ENCODE measurements at regions not wholly inside any gene's neighbourhood (a gene's known extent, or its start where the extent isn't known, plus 50 kb on each side); places are given as distances from the start of the nearest gene placed in this dataset.

DNA sequence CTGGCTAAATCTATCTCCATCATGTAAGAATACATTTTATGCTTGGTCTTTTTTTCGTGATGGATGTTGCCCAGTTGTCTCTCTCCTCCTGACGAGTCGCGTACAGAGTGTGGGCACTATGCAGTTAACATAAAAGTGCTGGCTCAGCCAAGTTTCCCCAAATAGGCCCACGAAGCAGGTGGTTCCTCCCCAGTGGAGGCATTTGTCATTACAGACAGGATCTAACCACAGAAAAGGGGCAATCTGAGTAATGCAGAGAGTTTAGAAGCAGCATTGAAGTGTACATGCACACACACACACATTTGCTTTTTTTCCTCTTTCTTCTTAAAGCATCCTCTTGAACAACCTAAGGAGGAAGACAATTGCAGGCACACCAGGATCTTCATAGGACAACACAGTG, 188.7 kb upstream of the VCX start:
- H3K9me3 ChIP-seq (ENCODE audit: control insufficient read depth, insufficient read depth, low read length): peaks cover 15% of the 10 kb centered on the region

DNA sequence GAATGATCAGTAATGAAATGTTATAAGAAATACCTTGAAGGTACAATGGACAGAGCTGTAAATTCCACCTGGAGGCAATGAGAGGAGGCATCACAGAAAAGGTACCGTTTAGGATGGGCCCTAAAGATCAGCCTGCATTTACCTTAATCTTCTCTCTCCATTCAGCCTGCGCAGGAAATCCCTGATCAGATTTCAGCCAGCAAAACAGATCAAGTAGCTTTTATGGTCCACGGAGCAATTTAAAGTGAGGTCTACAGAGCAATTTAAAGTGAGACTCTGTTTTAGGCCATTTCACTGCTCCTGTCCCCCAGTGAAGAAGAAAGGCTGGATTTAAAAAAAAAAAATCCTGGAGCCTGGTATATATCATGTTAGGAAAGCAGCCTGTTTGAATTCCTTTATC, 195.1 kb upstream of the VCX start:
- no peaks in the 10 kb centered on the region for H3K36me3 ChIP-seq (ENCODE audit: control insufficient read depth, low read length)
- no peaks in the 10 kb centered on the region for H3K27me3 ChIP-seq (ENCODE audit: control insufficient read depth, low read length)
- no peaks in the 10 kb centered on the region for H3K4me1 ChIP-seq (ENCODE audit: control insufficient read depth, low read length)
- H3F3A ChIP-seq (ENCODE audit: control insufficient read depth, insufficient read depth): no peaks in the 10 kb centered on the region
- H3K79me2 ChIP-seq (ENCODE audit: control insufficient read depth, low read length): no peaks in the 10 kb centered on the region
- H3K27ac ChIP-seq (ENCODE audit: low read depth, low read length): no peak overlapping the region
- TF ChIP-seq EZH2phosphoT487 (IDR thresholded peaks at IDR 0.05; ENCODE audit: borderline replicate concordance, low read length): no peak
- no peak for TF ChIP-seq CTCF (IDR thresholded peaks at IDR 0.05; ENCODE audit: low read depth, low read length, poor library complexity, severe bottlenecking)
- H3K4me2 ChIP-seq (ENCODE audit: low read length): no peak overlapping the region
- no peaks in the 10 kb centered on the region for H3K9me3 ChIP-seq (ENCODE audit: control insufficient read depth, insufficient read depth, low read length)
- no peaks in the 10 kb centered on the region for H3K9me2 ChIP-seq (replicated peaks; ENCODE audit: control insufficient read depth, low read length)
- no peaks in the 10 kb centered on the region for H4K20me1 ChIP-seq (ENCODE audit: control insufficient read depth, insufficient read depth, low read depth, low read length)
- H3K4me3 ChIP-seq (ENCODE audit: low read length): no peak overlapping the region

More for the DNA sequence above, 188.7 kb upstream of the VCX start:
- no peaks in the 10 kb centered on the region for H3K27me3 ChIP-seq (ENCODE audit: control insufficient read depth, low read length)
- H3K36me3 ChIP-seq (ENCODE audit: control insufficient read depth, low read length): no peaks in the 10 kb centered on the region
- H3K4me3 ChIP-seq (ENCODE audit: low read length): no peak overlapping the region
- no peaks in the 10 kb centered on the region for H4K20me1 ChIP-seq (ENCODE audit: control insufficient read depth, insufficient read depth, low read depth, low read length)
- H3K9me2 ChIP-seq (replicated peaks; ENCODE audit: control insufficient read depth, low read length): no peaks in the 10 kb centered on the region
- H3K4me1 ChIP-seq (ENCODE audit: control insufficient read depth, low read length): peaks cover 8% of the 10 kb centered on the region
- H3K4me2 ChIP-seq (ENCODE audit: low read length): 0 out of 2 replicates have a peak overlapping the region, but pooled peaks have one; percentile 5
- H3K27ac ChIP-seq (ENCODE audit: low read depth, low read length): no peak overlapping the region
- TF ChIP-seq CTCF (IDR thresholded peaks at IDR 0.05; ENCODE audit: low read depth, low read length, poor library complexity, severe bottlenecking) (no peak), EZH2phosphoT487 (IDR thresholded peaks at IDR 0.05; ENCODE audit: borderline replicate concordance, low read length) (no peak)
- no peaks in the 10 kb centered on the region for H3F3A ChIP-seq (ENCODE audit: control insufficient read depth, insufficient read depth)
- H3K79me2 ChIP-seq (ENCODE audit: control insufficient read depth, low read length): no peaks in the 10 kb centered on the region

DNA sequence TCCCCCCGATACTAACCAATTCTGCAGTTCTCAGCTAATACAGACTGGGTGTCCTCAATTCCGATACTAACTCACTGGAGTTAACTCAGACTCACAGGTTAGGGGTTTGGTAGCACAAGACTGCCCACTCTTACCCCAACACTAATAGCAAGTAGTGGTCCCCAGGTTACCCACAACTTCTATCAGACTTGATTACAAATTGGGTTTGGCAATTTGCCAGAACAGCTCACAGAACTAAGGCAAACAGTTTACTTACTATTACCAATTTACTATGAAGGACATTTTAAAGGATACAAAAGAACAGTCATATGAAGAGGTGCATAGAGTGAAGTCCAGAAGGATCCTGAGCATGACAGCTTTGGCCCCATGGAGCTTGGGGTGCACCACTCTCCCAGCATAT, 201.8 kb upstream of the VCX start:
- Histone ChIP-seq H3K4me2 (ENCODE audit: low read length) (no peak overlapping the region), H3F3A (ENCODE audit: control insufficient read depth, insufficient read depth) (no peaks in the 10 kb centered on the region), H3K9me2 (replicated peaks; ENCODE audit: control insufficient read depth, low read length) (no peaks in the 10 kb centered on the region), H3K4me3 (ENCODE audit: low read length) (no peak overlapping the region), H3K36me3 (ENCODE audit: control insufficient read depth, low read length) (no peaks in the 10 kb centered on the region), H3K9me3 (ENCODE audit: control insufficient read depth, insufficient read depth, low read length) (no peaks in the 10 kb centered on the region), H3K4me1 (ENCODE audit: control insufficient read depth, low read length) (no peaks in the 10 kb centered on the region), H3K79me2 (ENCODE audit: control insufficient read depth, low read length) (no peaks in the 10 kb centered on the region), H4K20me1 (ENCODE audit: control insufficient read depth, insufficient read depth, low read depth, low read length) (no peaks in the 10 kb centered on the region), H3K27ac (ENCODE audit: low read depth, low read length) (no peak overlapping the region), H3K27me3 (ENCODE audit: control insufficient read depth, low read length) (no peaks in the 10 kb centered on the region)
- TF ChIP-seq CTCF (IDR thresholded peaks at IDR 0.05; ENCODE audit: low read depth, low read length, poor library complexity, severe bottlenecking) (no peak), EZH2phosphoT487 (IDR thresholded peaks at IDR 0.05; ENCODE audit: borderline replicate concordance, low read length) (no peak)

DNA sequence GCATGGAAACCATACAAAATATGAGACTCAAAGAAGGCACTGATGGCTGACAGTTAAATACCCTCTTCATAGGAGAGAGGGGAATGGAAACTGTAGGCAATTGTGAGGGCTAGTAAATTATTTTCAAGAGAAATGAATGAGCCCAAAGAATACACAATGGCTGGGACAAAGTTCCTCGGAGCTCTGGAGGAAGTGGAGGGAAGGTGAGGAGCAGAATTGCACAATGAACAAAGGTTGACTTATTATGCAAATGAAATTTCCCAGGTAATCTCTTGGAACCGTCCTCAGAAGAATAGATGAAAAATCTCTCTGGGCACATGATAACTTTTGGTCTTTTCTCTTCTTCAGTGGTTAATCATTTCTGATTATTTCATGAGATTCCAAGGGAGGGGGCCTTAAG, 202.6 kb upstream of the VCX start:
- Histone ChIP-seq H3K9me3 (ENCODE audit: control insufficient read depth, insufficient read depth, low read length) (no peaks in the 10 kb centered on the region), H3K79me2 (ENCODE audit: control insufficient read depth, low read length) (no peaks in the 10 kb centered on the region), H3K4me1 (ENCODE audit: control insufficient read depth, low read length) (no peaks in the 10 kb centered on the region), H4K20me1 (ENCODE audit: control insufficient read depth, insufficient read depth, low read depth, low read length) (no peaks in the 10 kb centered on the region), H3K27ac (ENCODE audit: low read depth, low read length) (no peak overlapping the region), H3K9me2 (replicated peaks; ENCODE audit: control insufficient read depth, low read length) (no peaks in the 10 kb centered on the region), H3F3A (ENCODE audit: control insufficient read depth, insufficient read depth) (no peaks in the 10 kb centered on the region), H3K4me3 (ENCODE audit: low read length) (no peak overlapping the region), H3K27me3 (ENCODE audit: control insufficient read depth, low read length) (no peaks in the 10 kb centered on the region), H3K4me2 (ENCODE audit: low read length) (no peak overlapping the region), H3K36me3 (ENCODE audit: control insufficient read depth, low read length) (no peaks in the 10 kb centered on the region)
- TF ChIP-seq CTCF (IDR thresholded peaks at IDR 0.05; ENCODE audit: low read depth, low read length, poor library complexity, severe bottlenecking) (no peak), EZH2phosphoT487 (IDR thresholded peaks at IDR 0.05; ENCODE audit: borderline replicate concordance, low read length) (no peak)

Measured in DOHH2 (cell line).